Gastrocnemius medialis (tissue), 4 donors: ENCODE measurements at regions not wholly inside any gene's neighbourhood (a gene's known extent, or its start where the extent isn't known, plus 50 kb on each side); places are given as distances from the start of the nearest gene placed in this dataset.

Source experiments
- CTCF ChIP-seq, 5 experiments: fragments of 450-650 bp in 3 of 5; fragments of 200-600 bp in 2 of 5; sonication (generic) in 2 of 5; IDR thresholded peaks in 4 of 5; conservative IDR thresholded peaks in 1 of 5; 1 replicate in 4 of 5; 2 replicates in 1 of 5; pipeline ENCODE4 v1.5.1; 2016 to 2019; ENCODE audit warnings: antibody characterized with exemption in 5 of 5, mild to moderate bottlenecking in 3 of 5, moderate library complexity in 3 of 5
- POLR2A ChIP-seq, 2 donors: fragments of 450-650 bp; IDR thresholded peaks; one replicate each; pipeline ENCODE4 v1.6.1; 2017; ENCODE audit warnings: antibody characterized with exemption in 2 of 2, mild to moderate bottlenecking in 2 of 2, moderate library complexity in 2 of 2

GRCh38 chr5:99808657-99809230 lies 726.4 kb upstream of the FAM174A start:
- no peak for TF ChIP-seq CTCF (IDR thresholded peaks at IDR 0.05 in 4 of 5, conservative IDR thresholded peaks at IDR 0.05 in 1 of 5)
- TF ChIP-seq POLR2A (IDR thresholded peaks at IDR 0.05), result no peak
